ENCODE measurements at regions not wholly inside any gene's neighbourhood (a gene's known extent, or its start where the extent isn't known, plus 50 kb on each side); places are given as distances from the start of the nearest gene placed in this dataset.

GRCh38 chr17:14458724-14459123, 157.8 kb downstream of the HS3ST3B1 start:
- no peaks in the 10 kb centered on the region for H3K27me3 ChIP-seq (ENCODE audit: control insufficient read depth in 1 of 2, insufficient read depth in 2 of 2, low read length in 2 of 2)
- H3K9ac ChIP-seq (ENCODE audit: low read length), result no peak overlapping the region
- no peaks in the 10 kb centered on the region for H3K4me1 ChIP-seq (ENCODE audit: insufficient read depth, low read length)
- H3K27ac ChIP-seq (ENCODE audit: low read depth, low read length), result no peak overlapping the region
- H3K9me3 ChIP-seq (ENCODE audit: low read length), result no peaks in the 10 kb centered on the region
- H3K36me3 ChIP-seq (ENCODE audit: insufficient read depth, low read length), result no peaks in the 10 kb centered on the region
- no peak overlapping the region for H3K4me3 ChIP-seq (ENCODE audit: low read depth in 1 of 2, low read length in 2 of 2)

- no peaks in the 10 kb centered on the region for H3K9me3 ChIP-seq (ENCODE audit: low read length)
- no peaks in the 10 kb centered on the region for H3K4me1 ChIP-seq (ENCODE audit: insufficient read depth, low read length)
- no peaks in the 10 kb centered on the region for H3K36me3 ChIP-seq (ENCODE audit: insufficient read depth, low read length)
- no peaks in the 10 kb centered on the region for H3K27me3 ChIP-seq (ENCODE audit: control insufficient read depth in 1 of 2, insufficient read depth in 2 of 2, low read length in 2 of 2)
- no peak overlapping the region for H3K27ac ChIP-seq (ENCODE audit: low read depth, low read length)
- H3K4me3 ChIP-seq (ENCODE audit: low read depth in 1 of 2, low read length in 2 of 2), result no peak overlapping the region
- no peak overlapping the region for H3K9ac ChIP-seq (ENCODE audit: low read length)
These were observed 153.9 kb downstream of the HS3ST3B1 start for GRCh38 chr17:14454746-14455145.

GRCh38 chr17:14452856-14453255, 152.0 kb downstream of the HS3ST3B1 start:
- H3K9me3 ChIP-seq (ENCODE audit: low read length), result no peaks in the 10 kb centered on the region
- H3K9ac ChIP-seq (ENCODE audit: low read length), result no peak overlapping the region
- no peak overlapping the region for H3K27ac ChIP-seq (ENCODE audit: low read depth, low read length)
- no peaks in the 10 kb centered on the region for H3K4me1 ChIP-seq (ENCODE audit: insufficient read depth, low read length)
- no peaks in the 10 kb centered on the region for H3K36me3 ChIP-seq (ENCODE audit: insufficient read depth, low read length)
- no peak overlapping the region for H3K4me3 ChIP-seq (ENCODE audit: low read depth in 1 of 2, low read length in 2 of 2)
- no peaks in the 10 kb centered on the region for H3K27me3 ChIP-seq (ENCODE audit: control insufficient read depth in 1 of 2, insufficient read depth in 2 of 2, low read length in 2 of 2)

GRCh38 chr17:14451729-14452191, 150.9 kb downstream of the HS3ST3B1 start:
- H3K4me3 ChIP-seq (ENCODE audit: low read depth in 1 of 2, low read length in 2 of 2), result no peak overlapping the region
- H3K9me3 ChIP-seq (ENCODE audit: low read length), result no peaks in the 10 kb centered on the region
- H3K4me1 ChIP-seq (ENCODE audit: insufficient read depth, low read length), result no peaks in the 10 kb centered on the region
- no peaks in the 10 kb centered on the region for H3K27me3 ChIP-seq (ENCODE audit: control insufficient read depth in 1 of 2, insufficient read depth in 2 of 2, low read length in 2 of 2)
- no peak overlapping the region for H3K27ac ChIP-seq (ENCODE audit: low read depth, low read length)
- H3K36me3 ChIP-seq (ENCODE audit: insufficient read depth, low read length), result no peaks in the 10 kb centered on the region
- no peak overlapping the region for H3K9ac ChIP-seq (ENCODE audit: low read length)

- H3K4me1 ChIP-seq (ENCODE audit: insufficient read depth, low read length), result no peaks in the 10 kb centered on the region
- no peaks in the 10 kb centered on the region for H3K27me3 ChIP-seq (ENCODE audit: control insufficient read depth in 1 of 2, insufficient read depth in 2 of 2, low read length in 2 of 2)
These were observed 147.9 kb downstream of the HS3ST3B1 start for GRCh38 chr17:14448818-14449217.

GRCh38 chr17:14446825-14447224, 145.9 kb downstream of the HS3ST3B1 start:
- H3K9ac ChIP-seq (ENCODE audit: low read length), result no peak overlapping the region
- no peak overlapping the region for H3K27ac ChIP-seq (ENCODE audit: low read depth, low read length)
- no peaks in the 10 kb centered on the region for H3K36me3 ChIP-seq (ENCODE audit: insufficient read depth, low read length)
- no peaks in the 10 kb centered on the region for H3K4me1 ChIP-seq (ENCODE audit: insufficient read depth, low read length)
- H3K4me3 ChIP-seq (ENCODE audit: low read depth in 1 of 2, low read length in 2 of 2), result no peak overlapping the region
- no peaks in the 10 kb centered on the region for H3K27me3 ChIP-seq (ENCODE audit: control insufficient read depth in 1 of 2, insufficient read depth in 2 of 2, low read length in 2 of 2)
- no peaks in the 10 kb centered on the region for H3K9me3 ChIP-seq (ENCODE audit: low read length)

More at GRCh38 chr17:14448818-14449217, 147.9 kb downstream of the HS3ST3B1 start:
- Histone ChIP-seq H3K27ac (ENCODE audit: low read depth, low read length) (no peak overlapping the region), H3K36me3 (ENCODE audit: insufficient read depth, low read length) (no peaks in the 10 kb centered on the region), H3K9ac (ENCODE audit: low read length) (no peak overlapping the region), H3K9me3 (ENCODE audit: low read length) (no peaks in the 10 kb centered on the region), H3K4me3 (ENCODE audit: low read depth in 1 of 2, low read length in 2 of 2) (no peak overlapping the region)

- Histone ChIP-seq H3K9me3 (ENCODE audit: low read length) (no peaks in the 10 kb centered on the region), H3K9ac (ENCODE audit: low read length) (no peak overlapping the region), H3K27ac (ENCODE audit: low read depth, low read length) (no peak overlapping the region), H3K36me3 (ENCODE audit: insufficient read depth, low read length) (no peaks in the 10 kb centered on the region), H3K4me3 (ENCODE audit: low read depth in 1 of 2, low read length in 2 of 2) (no peak overlapping the region), H3K4me1 (ENCODE audit: insufficient read depth, low read length) (no peaks in the 10 kb centered on the region), H3K27me3 (ENCODE audit: control insufficient read depth in 1 of 2, insufficient read depth in 2 of 2, low read length in 2 of 2) (no peaks in the 10 kb centered on the region)
These were observed 144.0 kb downstream of the HS3ST3B1 start for GRCh38 chr17:14444915-14445314.

GRCh38 chr17:14442798-14443528, 142.1 kb downstream of the HS3ST3B1 start:
- no peaks in the 10 kb centered on the region for H3K36me3 ChIP-seq (ENCODE audit: insufficient read depth, low read length)
- no peaks in the 10 kb centered on the region for H3K9me3 ChIP-seq (ENCODE audit: low read length)
- H3K27me3 ChIP-seq (ENCODE audit: control insufficient read depth in 1 of 2, insufficient read depth in 2 of 2, low read length in 2 of 2), result no peaks in the 10 kb centered on the region
- H3K4me3 ChIP-seq (ENCODE audit: low read depth in 1 of 2, low read length in 2 of 2), result no peak overlapping the region
- H3K9ac ChIP-seq (ENCODE audit: low read length), result no peak overlapping the region
- H3K27ac ChIP-seq (ENCODE audit: low read depth, low read length), result no peak overlapping the region
- no peaks in the 10 kb centered on the region for H3K4me1 ChIP-seq (ENCODE audit: insufficient read depth, low read length)

- Histone ChIP-seq H3K9ac (ENCODE audit: low read length) (no peak overlapping the region), H3K36me3 (ENCODE audit: insufficient read depth, low read length) (no peaks in the 10 kb centered on the region), H3K4me3 (ENCODE audit: low read depth in 1 of 2, low read length in 2 of 2) (no peak overlapping the region), H3K27me3 (ENCODE audit: control insufficient read depth in 1 of 2, insufficient read depth in 2 of 2, low read length in 2 of 2) (no peaks in the 10 kb centered on the region), H3K27ac (ENCODE audit: low read depth, low read length) (no peak overlapping the region), H3K9me3 (ENCODE audit: low read length) (no peaks in the 10 kb centered on the region), H3K4me1 (ENCODE audit: insufficient read depth, low read length) (no peaks in the 10 kb centered on the region)
These were observed 136.3 kb downstream of the HS3ST3B1 start for GRCh38 chr17:14437176-14437575.

GRCh38 chr17:14436266-14436665, 135.4 kb downstream of the HS3ST3B1 start:
- Histone ChIP-seq H3K27ac (ENCODE audit: low read depth, low read length) (no peak overlapping the region), H3K4me3 (ENCODE audit: low read depth in 1 of 2, low read length in 2 of 2) (no peak overlapping the region), H3K9me3 (ENCODE audit: low read length) (no peaks in the 10 kb centered on the region), H3K9ac (ENCODE audit: low read length) (no peak overlapping the region), H3K4me1 (ENCODE audit: insufficient read depth, low read length) (no peaks in the 10 kb centered on the region), H3K36me3 (ENCODE audit: insufficient read depth, low read length) (no peaks in the 10 kb centered on the region), H3K27me3 (ENCODE audit: control insufficient read depth in 1 of 2, insufficient read depth in 2 of 2, low read length in 2 of 2) (no peaks in the 10 kb centered on the region)

GRCh38 chr17:14434506-14434905, 133.6 kb downstream of the HS3ST3B1 start:
- Histone ChIP-seq H3K4me3 (ENCODE audit: low read depth in 1 of 2, low read length in 2 of 2) (no peak overlapping the region), H3K9ac (ENCODE audit: low read length) (no peak overlapping the region), H3K9me3 (ENCODE audit: low read length) (no peaks in the 10 kb centered on the region), H3K27me3 (ENCODE audit: control insufficient read depth in 1 of 2, insufficient read depth in 2 of 2, low read length in 2 of 2) (no peaks in the 10 kb centered on the region), H3K27ac (ENCODE audit: low read depth, low read length) (no peak overlapping the region), H3K4me1 (ENCODE audit: insufficient read depth, low read length) (no peaks in the 10 kb centered on the region), H3K36me3 (ENCODE audit: insufficient read depth, low read length) (no peaks in the 10 kb centered on the region)

- Histone ChIP-seq H3K9ac (ENCODE audit: low read length) (no peak overlapping the region), H3K36me3 (ENCODE audit: insufficient read depth, low read length) (no peaks in the 10 kb centered on the region), H3K9me3 (ENCODE audit: low read length) (no peaks in the 10 kb centered on the region), H3K4me3 (ENCODE audit: low read depth in 1 of 2, low read length in 2 of 2) (no peak overlapping the region), H3K27ac (ENCODE audit: low read depth, low read length) (no peak overlapping the region), H3K4me1 (ENCODE audit: insufficient read depth, low read length) (no peaks in the 10 kb centered on the region), H3K27me3 (ENCODE audit: control insufficient read depth in 1 of 2, insufficient read depth in 2 of 2, low read length in 2 of 2) (no peaks in the 10 kb centered on the region)
These were observed 131.2 kb downstream of the HS3ST3B1 start for GRCh38 chr17:14432079-14432478.
